Hindlimb muscle (tissue), 1 donor: ENCODE measurements at regions not wholly inside any gene's neighbourhood (a gene's known extent, or its start where the extent isn't known, plus 50 kb on each side); places are given as distances from the start of the nearest gene placed in this dataset.

Experiments
- DNase-seq: peaks from one replicate; pipeline ENCODE4 v3.0.0-alpha.2; 2013

DNA sequence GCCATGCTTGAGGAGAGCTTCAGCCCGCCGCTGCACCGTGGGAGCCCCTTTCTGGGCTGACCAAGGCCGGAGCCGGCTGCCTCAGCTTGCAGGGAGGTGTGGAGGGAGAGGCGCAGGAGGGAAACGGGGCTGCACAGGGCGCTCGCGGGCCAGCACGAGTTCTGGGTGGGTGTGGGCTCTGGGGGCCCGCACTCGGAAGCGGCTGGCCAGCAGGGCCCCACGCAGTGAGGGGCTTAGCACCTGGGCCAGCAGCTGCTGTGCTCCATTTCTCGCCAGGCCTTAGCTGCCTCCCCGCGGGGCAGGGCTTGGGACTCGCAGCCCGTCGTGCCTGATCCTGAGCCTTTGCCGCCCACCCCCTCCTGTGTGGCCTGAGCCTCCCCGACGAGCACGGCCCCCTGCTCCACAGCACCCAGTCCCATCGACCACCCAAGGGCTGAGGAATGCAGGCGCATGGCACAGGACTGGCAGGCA is 1554.0 kb downstream of the KCNT2 start:
- DNase-seq, result no peak

DNA sequence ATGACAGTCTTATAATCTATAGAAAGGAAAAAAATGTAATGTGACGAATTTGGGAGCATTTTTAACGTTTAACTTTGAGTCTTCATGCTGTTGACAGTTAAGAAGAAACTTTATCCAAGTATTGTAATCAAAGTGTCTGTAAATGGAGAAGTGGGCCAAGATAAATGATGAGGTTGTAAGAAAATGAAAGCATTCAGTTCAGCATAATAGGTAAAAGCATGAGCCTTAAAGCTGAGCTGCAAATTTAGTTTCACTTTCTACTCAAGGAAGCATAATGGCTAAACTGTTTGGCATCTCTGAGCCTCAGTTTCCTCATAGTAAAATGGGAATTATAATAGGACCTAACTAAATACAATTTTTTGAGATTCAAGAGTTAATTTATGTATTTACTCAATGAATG is 1554.8 kb downstream of the KCNT2 start:
- DNase-seq, result no peak

DNA sequence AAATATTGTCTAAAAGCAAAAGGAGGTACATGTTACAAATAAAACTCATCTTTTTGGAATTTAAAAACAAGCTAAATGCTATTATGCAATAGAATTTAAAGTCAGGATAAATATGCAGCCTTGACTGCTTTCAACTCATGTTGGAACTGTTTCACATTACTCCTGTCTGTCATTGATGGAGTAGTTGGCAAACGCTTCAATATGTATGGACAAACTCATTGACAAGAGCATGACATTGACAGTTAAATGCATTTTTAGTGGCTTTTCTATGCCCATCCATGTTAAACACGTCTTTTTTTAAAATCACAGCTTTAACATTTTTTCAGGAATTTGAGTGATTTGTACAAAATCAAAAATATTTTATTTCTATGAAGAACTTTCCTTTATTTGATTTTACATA is 1560.5 kb downstream of the KCNT2 start:
- DNase-seq, result no peak

DNA sequence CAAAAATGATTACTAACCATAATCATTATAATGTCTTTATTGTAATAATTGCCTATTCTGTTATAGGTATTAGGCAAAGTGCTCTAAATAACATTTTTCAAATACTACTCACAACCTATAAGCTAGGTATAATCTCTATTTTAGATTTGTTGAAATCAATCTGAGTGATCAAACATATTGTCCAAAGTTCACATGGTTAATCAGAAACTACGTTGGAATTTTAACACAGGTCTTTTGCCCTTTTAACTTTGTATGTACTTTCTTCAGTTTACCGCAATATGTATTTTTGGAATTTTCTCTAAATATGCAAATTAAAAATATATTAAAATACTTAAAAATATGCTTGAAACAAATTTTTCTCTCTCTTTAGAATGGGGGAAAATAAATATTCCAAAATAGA is 1563.2 kb downstream of the KCNT2 start:
- DNase-seq, result no peak

DNA sequence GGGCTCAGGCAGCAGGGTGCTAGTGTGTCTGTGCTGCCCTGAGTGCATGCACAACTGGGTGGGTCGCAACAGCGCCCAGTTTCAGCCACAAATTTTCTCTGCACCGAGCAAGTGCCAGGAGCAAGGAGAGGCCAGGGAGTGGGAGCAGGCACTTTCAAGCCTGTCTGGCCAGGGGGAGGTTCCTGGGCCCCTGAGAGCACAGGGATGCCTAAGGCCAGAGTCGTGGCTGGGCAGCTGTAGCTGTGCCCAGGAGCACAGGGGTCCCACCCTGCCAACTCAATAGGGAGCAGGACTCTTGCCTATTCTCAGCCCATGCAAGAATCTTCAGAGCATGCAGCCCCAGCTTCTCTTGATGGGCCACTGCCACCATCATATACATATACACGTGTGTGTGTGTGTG is 1577.4 kb downstream of the KCNT2 start:
- no peak for DNase-seq

DNA sequence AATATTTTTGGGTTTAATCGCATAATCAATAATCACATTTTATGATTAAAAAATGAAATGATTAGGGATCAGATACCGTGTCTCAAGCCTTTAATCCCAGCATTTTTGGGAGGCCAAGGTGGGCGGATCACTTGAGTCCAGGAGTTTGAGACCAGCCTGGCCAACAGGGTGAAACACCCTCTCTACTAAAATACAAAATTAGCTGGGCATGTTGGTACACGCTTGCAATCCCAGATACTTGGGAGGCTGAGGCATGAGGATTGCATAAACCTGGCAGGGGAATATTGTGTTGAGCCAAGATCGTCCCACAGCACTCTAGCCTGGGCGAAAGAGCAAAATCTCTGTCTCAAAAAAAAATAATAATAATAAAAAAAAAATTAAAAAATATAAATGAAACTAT is 1581.4 kb downstream of the KCNT2 start:
- no peak for DNase-seq

DNA sequence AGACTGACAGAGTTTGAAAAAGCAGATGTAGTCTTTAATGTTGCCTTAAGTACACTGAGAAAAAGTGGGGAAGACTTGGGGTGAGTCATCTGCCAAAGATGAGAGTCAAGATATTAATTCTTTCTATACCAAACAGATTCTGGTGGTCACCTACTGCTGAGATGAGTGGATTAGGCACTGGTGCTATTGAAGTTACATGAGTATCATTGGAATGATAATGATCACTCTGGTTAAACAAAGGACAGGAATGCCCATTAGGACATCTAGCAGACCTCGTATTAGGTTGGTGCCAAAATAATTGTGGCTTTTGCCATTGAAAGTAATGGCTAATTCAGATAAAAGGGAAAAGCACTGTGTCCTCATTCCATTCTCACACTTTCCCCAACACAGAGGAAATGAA is 1588.9 kb downstream of the KCNT2 start:
- no peak for DNase-seq

DNA sequence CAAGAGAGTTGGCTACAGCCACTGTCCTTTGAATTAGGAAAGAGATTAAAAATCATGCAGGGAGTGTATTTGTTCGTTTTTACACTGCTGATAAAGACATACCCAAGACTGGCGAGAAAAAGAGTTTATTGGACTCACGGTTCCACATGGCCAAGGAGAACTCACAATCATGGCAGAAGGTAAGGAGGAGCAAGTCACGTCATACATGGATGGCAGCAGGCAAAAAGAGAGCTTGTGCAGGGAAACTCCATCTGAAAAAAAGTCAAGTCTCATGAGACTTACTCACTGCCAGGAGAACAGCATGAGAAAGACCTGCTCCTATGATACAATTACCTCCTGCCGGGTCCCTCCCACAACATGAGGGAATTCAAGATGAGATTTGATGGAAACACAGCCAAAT is 1595.2 kb downstream of the KCNT2 start:
- DNase-seq, result no peak

DNA sequence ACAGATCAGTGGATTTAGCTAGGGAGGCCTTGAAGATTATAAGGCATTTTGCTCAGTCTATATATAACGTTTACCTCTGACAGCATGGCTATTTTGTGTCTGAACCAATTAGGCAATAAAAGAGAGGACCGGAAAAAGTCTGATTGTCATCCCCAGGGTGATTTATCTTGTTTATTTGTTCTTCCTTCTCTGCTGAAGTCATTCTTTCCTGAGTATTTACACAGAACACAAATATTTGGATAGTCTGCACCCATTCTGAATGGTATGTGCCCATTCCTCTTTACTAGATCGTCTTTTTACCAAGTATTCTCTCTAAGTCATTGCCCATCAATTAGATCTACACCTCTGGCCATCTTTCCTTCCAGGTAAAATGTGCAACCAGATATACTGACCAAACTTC is 1602.9 kb downstream of the KCNT2 start:
- no peak for DNase-seq

DNA sequence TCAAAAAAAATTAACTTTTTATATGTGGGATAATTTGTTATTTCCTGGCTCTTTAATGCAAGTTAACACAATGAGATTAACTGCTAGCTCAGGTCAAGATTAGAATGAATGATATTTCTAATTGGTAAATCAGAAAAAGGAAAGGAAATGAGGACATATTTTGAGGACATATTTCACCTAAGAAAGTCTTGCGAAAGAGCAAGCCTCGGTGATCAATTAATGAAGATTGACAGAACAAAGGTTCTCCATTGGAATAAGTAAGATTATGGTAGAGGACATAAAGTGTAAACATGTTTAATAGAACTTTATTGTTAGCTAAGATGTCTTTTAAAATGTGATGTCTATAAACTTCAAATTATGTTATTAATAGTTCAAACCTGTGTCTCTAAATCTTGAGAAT is 1617.8 kb downstream of the KCNT2 start:
- no peak for DNase-seq

DNA sequence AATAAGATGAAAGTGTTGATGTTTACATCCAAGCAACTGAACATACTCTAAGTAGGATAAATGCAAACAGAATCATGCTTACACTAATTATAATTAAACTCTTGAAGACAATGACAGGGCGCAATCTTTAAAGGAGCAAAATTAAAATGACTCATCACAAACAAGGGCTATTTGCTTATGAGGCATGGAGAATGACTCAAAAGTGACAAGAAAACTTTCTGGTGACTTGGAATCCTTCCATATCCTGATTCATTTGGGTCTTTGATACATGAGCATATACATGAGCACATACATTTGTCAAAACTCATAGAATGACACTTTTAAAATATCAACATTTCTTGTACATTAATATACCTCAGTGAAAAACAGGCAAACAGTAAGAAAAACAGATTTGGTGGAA is 1632.3 kb downstream of the KCNT2 start:
- DNase-seq, result no peak

DNA sequence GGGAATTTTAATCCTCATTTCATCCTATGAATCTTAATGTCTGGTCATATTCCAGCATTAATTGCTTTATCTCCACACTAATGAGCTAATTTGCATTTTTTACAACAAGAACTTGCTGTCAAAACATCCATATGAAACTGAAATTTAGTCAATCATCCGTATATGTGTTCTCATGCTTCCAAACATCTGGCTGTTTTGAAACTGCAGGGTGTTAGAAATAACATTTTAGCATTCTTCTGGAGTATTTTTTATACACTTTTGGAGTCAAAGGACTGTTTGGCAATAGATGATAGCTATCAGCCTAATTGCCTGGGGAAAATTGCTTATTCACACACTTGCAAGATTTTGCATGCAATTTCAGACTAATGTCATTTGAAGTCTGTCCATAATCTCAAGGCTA is 1639.3 kb downstream of the KCNT2 start:
- DNase-seq, result no peak

DNA sequence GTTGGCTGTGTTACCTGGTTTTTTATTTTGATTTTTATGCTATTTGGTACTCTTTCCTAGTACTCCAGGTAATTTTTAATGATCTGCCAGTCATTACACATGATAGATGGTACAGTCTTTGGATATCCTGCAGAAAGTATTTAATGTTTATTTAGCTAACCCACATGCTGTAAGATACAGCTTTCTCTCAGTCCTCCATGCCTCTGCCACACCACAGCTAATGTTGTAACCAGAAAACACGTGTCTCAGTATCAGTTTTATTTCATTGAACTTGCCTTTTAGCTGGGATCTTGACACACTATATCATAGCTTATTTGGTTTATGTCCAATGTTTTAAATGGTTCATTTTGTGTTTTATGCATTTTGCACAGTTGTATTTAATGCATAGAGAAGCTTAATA is 1648.4 kb downstream of the KCNT2 start:
- DNase-seq, result no peak

DNA sequence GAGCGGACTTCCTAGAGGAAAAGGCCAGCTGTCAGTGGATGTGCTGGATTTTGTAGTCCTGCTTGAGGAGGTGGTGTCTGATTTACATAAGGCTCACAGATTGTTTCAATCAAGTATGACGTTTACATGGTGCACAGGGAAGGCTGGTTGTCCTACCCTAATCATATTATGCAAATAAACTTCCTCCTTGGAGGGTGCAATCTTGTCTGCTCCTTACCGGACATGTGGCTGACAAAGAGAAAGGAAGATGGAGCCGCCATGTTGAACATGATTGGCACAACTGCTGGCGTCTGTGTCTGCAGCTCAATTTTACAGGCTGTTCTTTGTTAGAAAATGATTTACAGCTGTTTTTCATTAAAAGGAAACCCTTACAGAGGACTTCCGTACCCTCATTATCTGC is 1656.1 kb downstream of the KCNT2 start:
- no peak for DNase-seq

DNA sequence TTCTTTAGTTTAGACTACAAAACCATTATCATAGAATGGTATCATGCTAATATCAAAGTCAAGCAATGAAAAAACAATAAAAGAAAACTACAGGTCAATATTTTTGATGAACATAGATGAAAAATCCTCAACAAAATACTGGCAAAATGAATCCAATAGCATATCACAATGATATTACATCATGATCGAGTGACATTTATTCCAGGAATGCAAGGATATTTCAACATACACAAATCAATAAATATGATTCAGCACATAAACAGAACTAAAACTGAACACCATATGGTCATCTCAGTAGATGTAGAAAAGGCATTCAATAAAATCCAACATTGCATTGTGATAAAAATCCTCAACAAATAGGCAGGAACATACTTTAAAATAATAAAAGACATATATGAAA is 1657.7 kb downstream of the KCNT2 start:
- no peak for DNase-seq

DNA sequence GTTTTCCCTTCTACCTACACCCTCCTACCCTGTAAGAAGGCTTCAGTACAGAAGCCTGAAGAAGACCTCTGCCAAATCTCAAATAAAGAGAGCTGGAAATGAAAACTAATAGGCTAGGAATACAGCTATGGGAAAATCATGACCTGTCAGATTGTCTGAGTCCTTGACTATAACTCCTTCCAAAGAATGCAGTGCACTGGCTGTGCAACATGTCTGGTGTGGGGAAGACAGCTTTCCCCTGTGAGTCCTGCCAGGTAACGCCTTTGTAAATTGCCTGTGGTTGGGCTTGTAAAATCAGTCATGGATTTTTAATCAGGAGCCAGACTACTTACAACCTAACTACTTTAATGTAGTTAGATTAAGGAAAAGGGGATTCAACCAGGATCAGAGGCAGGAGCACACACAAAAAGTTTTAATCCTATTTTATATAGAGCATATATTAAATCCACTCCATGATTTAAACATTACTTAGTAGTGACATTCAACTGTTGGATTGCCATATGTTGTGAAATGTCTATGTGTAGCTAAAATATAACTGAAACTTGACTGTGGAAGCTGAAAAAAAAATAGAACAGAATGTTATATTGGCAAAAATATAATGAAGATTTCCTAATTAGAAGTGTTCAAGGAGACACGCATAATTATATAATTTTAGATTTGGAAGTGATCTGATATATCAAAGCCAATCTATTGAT is 1667.8 kb downstream of the KCNT2 start:
- no peak for DNase-seq

DNA sequence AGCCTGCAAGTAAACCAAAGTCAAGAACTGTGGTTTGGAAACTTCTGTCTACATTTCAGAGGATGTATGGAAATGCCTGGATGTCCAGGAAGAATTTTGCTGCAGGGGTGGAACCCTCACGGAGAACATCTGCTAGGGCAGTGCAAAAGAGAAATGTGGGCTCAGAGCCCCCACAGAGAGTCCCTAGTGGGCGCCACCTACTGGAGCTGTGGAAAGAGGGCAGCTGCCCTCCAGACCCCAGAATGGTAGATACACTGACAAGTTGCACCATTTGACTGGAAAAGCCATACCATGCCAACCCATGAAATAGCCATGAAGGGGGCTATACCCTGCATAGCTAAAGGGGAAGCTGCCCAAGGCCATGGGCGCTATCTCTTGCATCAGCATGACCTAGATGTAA is 1672.4 kb downstream of the KCNT2 start:
- no peak for DNase-seq

DNA sequence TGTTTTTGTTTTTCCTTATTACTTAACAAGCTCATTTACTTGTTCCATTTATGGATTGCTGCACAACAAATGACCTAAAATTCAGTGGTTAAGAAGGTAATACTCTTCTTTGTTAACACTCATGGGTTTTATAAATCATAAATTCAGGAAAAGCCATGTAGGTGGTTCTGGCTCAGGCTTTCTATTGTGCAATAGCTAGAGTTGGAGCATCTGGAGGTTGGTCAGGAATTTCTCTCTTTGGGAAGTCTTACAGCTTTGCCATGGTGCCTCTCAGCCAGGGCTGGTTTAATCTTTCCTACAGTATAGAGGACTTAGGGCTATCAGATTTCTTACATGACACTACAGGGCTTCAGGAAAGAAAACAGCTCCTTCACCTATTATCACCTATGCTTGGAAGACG is 1677.1 kb downstream of the KCNT2 start:
- DNase-seq, result no peak

DNA sequence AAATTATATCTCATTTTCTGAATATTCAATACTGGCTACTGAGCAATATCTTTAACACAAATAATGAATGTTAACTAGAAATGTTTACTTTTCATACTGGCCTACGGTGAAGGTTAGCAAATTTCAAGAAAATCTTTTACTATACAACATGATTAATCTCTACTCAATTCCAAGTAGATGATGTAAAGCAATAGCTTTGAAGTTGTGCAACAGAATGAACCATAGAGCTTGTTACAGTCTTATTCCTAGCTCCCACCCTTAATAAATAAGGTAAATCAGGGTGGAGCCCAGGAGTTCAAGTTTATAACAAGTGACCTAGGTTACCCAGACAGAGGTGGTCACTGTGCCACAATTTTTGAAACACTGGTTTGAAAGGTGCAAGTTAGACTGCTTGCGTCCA is 1678.1 kb downstream of the KCNT2 start:
- no peak for DNase-seq

DNA sequence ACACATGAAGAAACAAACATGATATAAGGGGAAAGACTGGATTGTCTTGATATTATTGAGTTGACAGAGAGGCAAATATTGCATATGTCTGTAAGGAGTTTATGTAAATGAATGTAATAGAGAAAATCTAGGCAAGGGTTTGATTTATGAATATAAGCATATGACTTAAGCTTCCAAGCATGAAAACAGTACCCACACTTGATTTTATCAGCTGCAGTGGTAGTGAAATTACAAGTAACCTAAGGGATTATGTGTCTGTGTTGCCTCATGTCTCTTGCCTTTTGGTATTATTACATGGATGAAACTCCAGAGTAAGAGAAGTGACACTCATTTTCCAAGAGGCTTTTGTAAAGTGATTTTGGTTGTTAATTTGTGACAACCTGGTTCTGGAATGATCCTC is 1678.9 kb downstream of the KCNT2 start:
- no peak for DNase-seq

DNA sequence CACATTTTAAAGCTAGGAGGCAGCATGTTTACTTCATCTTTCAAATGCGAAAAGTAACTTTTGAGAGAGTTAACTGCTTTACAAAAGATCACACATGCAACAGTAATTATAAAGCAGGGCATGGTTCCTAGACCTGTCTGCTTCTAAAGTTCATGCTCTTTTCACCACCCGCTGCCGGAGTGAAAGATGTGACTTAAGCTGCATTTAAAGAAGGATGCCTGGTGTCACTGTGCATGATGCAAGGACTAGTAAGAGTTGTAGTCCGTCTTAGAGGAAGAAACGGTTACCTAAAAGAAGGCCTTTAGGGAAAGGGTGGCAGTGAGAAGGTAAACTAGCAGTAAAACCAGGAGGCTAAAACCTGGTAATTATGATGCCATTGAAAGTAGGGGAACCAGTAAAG is 1689.1 kb downstream of the KCNT2 start:
- no peak for DNase-seq

DNA sequence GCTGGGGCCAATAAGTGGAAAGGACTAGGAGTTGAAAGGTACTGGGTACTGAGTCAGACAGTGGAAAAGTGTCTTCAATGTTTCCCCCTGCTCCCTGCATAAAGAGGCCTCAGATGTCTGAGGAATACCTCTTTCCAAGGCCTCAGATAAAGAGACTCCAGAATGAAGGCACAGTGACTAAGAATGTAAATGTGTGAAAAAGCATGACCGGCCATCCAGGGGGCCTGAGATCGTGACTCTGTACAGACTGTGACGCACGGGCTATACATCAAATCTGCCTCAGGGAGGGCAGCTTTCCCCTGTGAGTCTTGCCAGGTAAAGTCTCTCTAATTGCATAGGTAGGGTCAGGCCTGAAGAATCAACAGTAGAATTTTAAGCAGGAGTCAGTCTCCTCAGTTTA is 1690.5 kb downstream of the KCNT2 start:
- no peak for DNase-seq

DNA sequence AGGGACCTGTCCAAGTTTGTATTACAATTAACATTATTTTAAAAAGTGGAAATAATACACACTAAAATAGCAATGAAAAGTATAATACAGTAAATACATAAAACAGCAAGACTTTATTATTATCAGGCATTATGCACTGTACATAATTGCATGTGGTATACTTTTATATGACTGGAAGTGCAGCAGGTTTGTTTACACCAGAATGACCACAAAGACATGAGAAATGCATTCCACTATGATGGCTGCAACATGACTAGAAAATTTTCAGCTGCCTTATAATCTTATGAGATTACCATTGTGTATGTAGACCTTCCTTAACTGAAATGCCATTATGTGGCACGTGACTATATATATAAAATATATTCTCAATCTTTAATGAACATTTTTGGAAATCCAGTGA is 1699.6 kb downstream of the KCNT2 start:
- no peak for DNase-seq

DNA sequence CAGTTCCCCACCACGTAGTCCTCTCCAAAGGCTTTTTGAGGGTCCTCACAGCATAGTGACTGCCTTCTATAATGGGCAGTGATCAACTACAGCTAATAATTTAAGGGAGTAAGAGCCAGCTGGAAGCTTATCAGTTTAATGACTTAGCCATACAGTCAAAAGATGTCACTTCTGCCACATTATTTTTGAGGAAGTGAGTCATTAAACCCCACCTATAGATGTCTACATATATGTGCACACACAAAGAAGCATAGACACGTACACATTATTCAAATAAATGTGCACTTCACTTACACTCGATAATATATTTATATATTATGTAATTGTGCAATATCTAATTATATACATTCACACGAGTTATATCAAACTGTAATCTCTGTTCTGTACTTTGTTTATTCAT is 1704.7 kb downstream of the KCNT2 start:
- no peak for DNase-seq

DNA sequence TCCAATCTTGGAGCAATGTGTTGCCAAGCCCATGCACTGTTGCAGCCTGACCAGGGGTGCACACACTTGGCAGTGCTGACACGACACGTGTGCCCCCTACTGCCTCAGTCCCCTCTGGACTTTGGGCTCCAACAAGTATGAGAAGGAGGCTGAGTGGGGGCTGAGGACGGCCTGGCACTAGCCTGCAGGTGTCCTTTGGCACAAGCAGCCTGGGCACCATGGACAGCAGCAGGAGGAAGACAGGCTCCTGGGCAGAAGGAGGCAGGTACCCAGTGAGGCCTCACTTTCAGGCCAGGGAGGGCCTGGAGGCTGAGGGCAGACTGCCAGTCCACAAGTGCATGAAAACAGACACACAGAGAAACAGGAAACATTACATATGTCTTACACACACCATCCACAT is 1702.9 kb upstream of the B3GALT2 start:
- DNase-seq, result no peak
